ENCODE measurements at regions not wholly inside any gene's neighbourhood (a gene's known extent, or its start where the extent isn't known, plus 50 kb on each side); places are given as distances from the start of the nearest gene placed in this dataset.
A peak's percentile ranks its signal among the peaks of the same experiment; 100 is the strongest.

DNA sequence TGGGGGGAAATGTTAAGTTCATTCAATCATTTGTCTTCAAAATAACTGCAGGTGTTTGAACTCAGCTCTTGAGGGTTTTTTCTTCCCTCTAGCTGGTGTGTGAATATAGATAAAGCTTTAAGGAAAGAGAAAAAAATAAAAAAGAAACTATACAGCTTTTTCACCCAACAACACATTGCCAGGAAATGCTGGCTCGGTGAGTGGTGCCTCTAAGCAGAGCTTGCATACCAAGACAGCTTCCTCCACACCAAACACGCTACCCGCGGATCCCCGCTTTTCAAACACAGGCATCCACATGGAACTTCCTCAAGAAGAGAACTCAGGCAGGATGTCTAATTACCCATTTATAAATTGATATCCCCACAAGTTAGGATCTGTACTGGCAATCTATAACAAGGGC, 69.8 kb upstream of the TANK start:
- DNase-seq (ENCODE audit: low spot score) (no peak), ATAC-seq (no peak)
- intact Hi-C loops (cut with DNase I) = no loop called here

GRCh38 chr2:161095314-161095713, 64.9 kb upstream of the TANK start:
- intact Hi-C loops (cut with DNase I) = no loop called here
- no peak for ATAC-seq
- DNase-seq (ENCODE audit: low spot score) = no peak

- ATAC-seq (peak; percentile 83), DNase-seq (ENCODE audit: low spot score) (no peak)
- intact Hi-C loops (cut with DNase I) = no loop called here
Measured at GRCh38 chr2:161096336-161096735, 63.9 kb upstream of the TANK start.

DNA sequence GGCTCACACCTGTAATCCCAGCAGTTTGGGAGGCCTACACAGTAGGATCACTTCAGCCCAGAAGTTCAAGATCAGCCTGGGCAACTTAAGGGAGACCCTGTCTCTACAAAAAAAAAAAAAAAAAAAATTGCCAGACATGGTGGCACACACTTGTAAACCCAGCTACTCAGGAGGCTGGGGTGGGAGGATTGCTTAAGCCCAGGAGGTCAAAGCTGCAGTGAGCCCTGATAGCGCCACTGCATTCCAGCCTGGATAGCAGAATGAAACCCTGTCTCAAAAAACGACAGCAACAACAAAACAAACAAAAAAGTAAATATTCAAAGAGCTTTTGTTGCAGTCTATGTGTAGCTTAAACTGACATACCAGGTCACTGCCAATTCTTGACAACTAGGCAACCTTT, 63.1 kb upstream of the TANK start:
- DNase-seq (ENCODE audit: low spot score) (no peak), ATAC-seq (no peak)
- intact Hi-C loops (cut with DNase I) = no loop called here

GRCh38 chr2:161100211-161100895, 59.9 kb upstream of the TANK start:
- no peak for ATAC-seq
- intact Hi-C loops (cut with DNase I) = no loop called here

GRCh38 chr2:161101406-161101805, 58.8 kb upstream of the TANK start:
- intact Hi-C loops (cut with DNase I) = no loop called here
- no peak for DNase-seq (ENCODE audit: low spot score)
- no peak for ATAC-seq

More at GRCh38 chr2:161100211-161100895, 59.9 kb upstream of the TANK start:
- no peak for DNase-seq (ENCODE audit: low spot score)

DNA sequence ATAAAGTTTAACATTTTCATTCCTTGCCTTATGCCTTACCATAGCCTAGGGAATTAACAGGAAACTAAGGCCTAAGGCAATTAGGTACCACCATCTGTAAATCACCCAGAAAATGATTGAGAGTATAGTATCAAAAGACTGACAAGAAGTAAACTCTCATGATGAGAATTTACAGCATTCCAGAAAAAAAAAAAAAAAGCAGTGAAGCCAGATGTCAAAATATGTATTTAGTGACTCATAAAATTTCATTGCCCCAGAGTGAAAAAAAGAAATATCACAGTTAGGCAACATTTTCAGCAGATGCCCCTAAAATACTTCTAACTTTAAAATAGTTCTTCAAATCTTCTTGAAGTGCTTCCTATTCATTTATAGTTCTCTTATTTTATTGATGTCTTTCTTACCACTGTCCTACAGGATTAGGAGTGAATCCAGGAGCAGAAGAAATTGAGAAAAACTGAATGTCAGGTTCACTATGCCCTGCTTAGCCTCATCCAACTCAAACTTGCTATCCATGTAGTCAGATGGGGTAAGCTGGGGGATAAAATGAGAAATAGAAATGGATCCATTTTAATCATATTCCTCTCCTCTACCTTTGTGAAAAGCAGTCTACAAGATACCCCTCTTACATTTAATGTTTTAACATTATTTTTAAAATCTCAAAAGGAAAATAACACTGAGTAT, 57.3 kb upstream of the TANK start:
- DNase-seq (ENCODE audit: low spot score) = no peak
- ATAC-seq = peak; percentile 45
- intact Hi-C loops (cut with DNase I) = no loop called here

DNA sequence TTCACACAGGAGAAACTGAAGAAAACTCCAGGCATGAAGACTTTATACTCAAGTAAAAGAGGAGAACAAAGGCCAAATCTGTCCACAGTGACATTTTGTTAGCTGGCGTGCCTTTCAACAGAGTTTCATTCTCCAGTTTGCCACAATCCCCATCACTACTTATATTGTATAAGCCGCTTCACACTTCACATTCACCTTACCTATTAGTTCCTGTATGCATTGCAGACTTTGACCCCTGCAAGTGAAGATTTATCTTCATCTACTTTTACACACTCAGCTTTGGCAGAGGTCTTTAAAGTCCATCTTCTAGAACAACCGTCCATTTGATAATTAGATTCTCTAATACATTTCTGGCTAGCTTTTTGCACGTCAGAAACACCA, 56.8 kb upstream of the TANK start:
- intact Hi-C loops (cut with DNase I) = no loop called here
- no peak for DNase-seq (ENCODE audit: low spot score)

DNA sequence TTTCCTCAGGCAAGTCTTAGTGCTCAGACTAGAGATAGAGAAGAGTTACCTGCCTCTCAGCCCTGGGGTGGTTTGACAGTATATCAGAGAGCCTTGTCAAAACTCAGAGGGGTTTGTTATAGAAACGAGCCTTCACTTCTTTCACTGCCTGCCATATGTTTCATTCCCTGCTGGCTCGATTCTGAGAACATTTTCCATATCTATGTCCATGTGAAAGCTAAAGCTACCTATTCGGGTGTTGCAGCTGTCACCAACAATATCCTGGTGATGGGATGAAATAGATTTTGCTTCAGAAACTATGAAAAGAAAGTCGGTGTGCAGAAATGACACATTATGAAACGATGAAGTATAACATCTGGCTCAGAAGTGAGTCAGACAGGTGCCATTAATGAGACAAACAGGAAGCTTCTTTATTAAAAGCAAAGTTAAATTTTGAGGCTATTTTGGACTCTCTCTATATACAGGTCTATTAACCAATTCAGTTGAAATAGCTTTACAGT, 56.1 kb upstream of the TANK start:
- DNase-seq (ENCODE audit: low spot score) (no peak), ATAC-seq (no peak)
- intact Hi-C loops (cut with DNase I) = no loop called here

More for the DNA sequence above, 56.8 kb upstream of the TANK start:
- no peak for ATAC-seq

GRCh38 chr2:161107265-161107664, 53.0 kb upstream of the TANK start:
- DNase-seq (ENCODE audit: low spot score) = no peak
- intact Hi-C loops (cut with DNase I) = no loop called here
- ATAC-seq = no peak
